ENCODE measurements at regions not wholly inside any gene's neighbourhood (a gene's known extent, or its start where the extent isn't known, plus 50 kb on each side); places are given as distances from the start of the nearest gene placed in this dataset.

DNA sequence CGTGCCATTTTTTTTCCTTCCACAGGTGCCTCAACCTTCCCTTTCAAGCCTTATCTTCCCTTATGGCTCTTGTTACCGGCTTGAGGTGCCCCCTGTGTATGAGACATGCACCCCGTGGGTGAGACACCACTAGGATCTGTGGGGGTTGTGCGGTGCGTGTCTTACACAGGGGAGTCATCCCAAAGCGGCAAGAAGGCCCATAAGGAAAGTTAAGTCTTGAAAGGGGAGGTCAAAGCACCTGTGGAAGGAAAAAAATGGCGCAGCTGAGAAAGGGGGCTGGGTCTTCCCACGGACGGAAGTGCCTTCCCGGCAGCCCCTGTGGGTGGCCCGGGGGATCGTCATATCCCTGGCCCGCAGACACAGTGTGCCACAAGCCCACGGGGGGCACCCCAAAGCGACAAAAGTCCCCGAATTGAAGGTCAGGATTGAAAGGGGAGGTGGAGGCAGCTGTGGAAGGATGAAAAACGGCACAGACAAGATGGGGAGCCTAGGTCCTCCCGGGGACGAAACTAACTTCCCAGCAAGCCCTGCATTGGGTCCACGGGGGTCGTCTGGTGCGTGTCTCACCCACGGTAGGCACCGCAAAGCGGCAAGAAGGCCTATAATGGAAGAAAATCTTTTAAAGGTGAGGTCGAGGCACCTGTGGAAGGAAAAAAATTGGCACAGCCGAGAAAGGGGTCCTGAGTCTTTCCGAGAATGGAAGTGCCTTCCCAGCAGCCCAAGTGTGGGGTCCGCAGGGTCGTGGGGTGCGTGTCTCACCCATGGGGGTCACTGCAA is 273.3 kb downstream of the ALG10 start:
- no peak overlapping the region for H3K4me3 ChIP-seq
- no peak for DNase-seq (ENCODE audit: low spot score in 2 of 2)
- H3K9me3 ChIP-seq: peaks cover 0 to 81% (median 0%) of the 10 kb centered on the region in 4 donors
- 81 to 85% methylated on average over 31 of the region's 31 CpGs for WGBS, 2 donors
- H3K27ac ChIP-seq: no peak overlapping the region
- TF ChIP-seq EP300 (IDR thresholded peaks at IDR 0.05) (no peak), POLR2A (IDR thresholded peaks at IDR 0.05) (no peak)
- TF ChIP-seq, protein P1, sequence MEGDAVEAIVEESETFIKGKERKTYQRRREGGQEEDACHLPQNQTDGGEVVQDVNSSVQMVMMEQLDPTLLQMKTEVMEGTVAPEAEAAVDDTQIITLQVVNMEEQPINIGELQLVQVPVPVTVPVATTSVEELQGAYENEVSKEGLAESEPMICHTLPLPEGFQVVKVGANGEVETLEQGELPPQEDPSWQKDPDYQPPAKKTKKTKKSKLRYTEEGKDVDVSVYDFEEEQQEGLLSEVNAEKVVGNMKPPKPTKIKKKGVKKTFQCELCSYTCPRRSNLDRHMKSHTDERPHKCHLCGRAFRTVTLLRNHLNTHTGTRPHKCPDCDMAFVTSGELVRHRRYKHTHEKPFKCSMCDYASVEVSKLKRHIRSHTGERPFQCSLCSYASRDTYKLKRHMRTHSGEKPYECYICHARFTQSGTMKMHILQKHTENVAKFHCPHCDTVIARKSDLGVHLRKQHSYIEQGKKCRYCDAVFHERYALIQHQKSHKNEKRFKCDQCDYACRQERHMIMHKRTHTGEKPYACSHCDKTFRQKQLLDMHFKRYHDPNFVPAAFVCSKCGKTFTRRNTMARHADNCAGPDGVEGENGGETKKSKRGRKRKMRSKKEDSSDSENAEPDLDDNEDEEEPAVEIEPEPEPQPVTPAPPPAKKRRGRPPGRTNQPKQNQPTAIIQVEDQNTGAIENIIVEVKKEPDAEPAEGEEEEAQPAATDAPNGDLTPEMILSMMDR (IDR thresholded peaks at IDR 0.05): no peak
- no peaks in the 10 kb centered on the region for H3K27me3 ChIP-seq
- no peaks in the 10 kb centered on the region for H3K4me1 ChIP-seq
- H3K36me3 ChIP-seq: no peaks in the 10 kb centered on the region

DNA sequence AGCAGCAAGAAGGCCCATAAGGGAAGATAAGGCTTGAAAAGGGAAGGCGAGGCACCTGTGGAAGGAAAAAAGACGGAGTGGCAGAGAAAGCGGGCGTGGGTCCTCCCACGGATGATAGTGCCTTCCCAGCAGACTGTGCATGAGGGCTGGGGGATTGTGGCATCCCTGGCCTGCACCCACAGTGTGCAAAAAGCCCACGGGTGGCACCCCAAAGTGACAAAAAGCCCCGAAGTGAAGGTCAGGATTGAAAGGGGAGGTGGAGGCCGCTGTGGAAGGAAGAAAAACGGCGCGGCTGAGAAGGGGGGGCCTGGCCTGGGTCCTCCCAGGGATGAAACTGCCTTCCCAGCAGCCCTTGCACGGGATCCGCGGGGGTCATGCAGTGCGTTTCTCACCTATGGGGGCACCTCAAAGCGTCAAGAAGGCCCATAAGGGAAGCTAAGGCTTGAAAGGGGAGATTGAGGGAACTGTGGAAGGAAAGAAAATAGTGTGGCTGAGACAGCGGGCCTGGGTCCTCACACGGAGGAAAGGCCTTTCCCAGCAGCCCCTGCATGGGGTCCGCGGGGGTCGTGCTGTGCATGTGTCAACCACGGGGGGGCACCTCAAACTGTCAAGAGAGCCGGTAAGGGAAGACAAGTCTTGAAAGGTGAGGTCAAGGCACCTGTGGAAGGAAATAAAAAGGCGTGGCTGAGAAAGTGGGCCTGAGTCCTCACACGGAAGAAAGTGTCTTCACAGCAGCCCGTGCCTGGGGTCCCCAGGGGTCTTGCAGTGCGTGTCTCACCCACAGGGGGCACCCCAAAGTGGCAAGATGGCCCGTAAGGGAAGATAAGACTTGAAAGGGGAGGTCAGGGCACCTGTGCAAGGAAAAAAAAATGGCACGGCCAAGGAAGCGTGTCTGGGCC is 274.1 kb downstream of the ALG10 start:
- H3K9me3 ChIP-seq: peaks cover 0 to 80% (median 0%) of the 10 kb centered on the region in 4 donors
- TF ChIP-seq, protein P1 (IDR thresholded peaks at IDR 0.05): no peak
- TF ChIP-seq EP300 (IDR thresholded peaks at IDR 0.05) (no peak), POLR2A (IDR thresholded peaks at IDR 0.05) (no peak)
- DNase-seq (ENCODE audit: low spot score in 2 of 2): no peak

DNA sequence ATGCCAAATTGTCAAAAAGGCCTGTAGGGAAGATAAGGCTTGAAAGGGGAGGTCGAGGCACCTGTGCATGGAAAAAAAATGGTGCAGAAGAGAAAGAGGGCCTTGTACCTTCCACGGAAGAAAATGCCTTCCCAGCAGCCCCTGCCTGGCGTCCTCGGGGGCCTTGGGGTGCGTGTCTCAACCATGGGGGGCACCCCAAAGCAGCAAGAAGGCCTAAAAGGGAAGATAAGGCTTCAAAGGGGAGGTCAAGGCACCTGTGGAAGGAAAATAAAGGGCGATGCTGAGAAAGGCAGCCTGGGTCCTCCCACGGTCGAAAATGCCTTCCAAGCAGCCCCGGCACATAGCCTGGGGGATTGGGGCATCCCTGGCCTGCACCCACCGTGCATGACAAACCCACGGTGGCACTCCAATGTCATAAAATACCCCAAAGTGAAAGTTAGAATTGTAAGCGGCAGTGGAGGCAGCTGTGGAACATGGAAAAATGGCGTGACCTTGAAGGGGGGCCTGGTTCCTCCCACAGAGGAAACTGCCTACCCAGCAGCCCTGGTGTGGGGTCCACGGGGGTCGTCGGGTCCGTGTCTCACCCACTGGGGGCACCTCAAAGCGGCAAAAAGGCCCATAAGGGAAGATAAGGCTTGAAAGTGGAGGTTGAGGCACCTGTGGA is 275.0 kb downstream of the ALG10 start:
- no peaks in the 10 kb centered on the region for H3K27me3 ChIP-seq
- 62 to 69% methylated on average over 18 of the region's 18 CpGs for WGBS, 2 donors
- peaks cover 0 to 80% (median 0%) of the 10 kb centered on the region in 4 donors for H3K9me3 ChIP-seq
- TF ChIP-seq POLR2A (IDR thresholded peaks at IDR 0.05): no peak
- no peak for TF ChIP-seq EP300 (IDR thresholded peaks at IDR 0.05)
- TF ChIP-seq, protein P1 (IDR thresholded peaks at IDR 0.05): no peak
- H3K4me3 ChIP-seq: no peak overlapping the region
- no peak overlapping the region for H3K27ac ChIP-seq
- no peak for DNase-seq (ENCODE audit: low spot score in 2 of 2)
- no peaks in the 10 kb centered on the region for H3K4me1 ChIP-seq
- no peaks in the 10 kb centered on the region for H3K36me3 ChIP-seq

More for the DNA sequence above, 274.1 kb downstream of the ALG10 start:
- Histone ChIP-seq H3K4me1 (no peaks in the 10 kb centered on the region), H3K27me3 (no peaks in the 10 kb centered on the region), H3K36me3 (no peaks in the 10 kb centered on the region), H3K4me3 (no peak overlapping the region), H3K27ac (no peak overlapping the region)
- 77 to 78% methylated on average over 30 of the region's 30 CpGs for WGBS, 2 donors

DNA sequence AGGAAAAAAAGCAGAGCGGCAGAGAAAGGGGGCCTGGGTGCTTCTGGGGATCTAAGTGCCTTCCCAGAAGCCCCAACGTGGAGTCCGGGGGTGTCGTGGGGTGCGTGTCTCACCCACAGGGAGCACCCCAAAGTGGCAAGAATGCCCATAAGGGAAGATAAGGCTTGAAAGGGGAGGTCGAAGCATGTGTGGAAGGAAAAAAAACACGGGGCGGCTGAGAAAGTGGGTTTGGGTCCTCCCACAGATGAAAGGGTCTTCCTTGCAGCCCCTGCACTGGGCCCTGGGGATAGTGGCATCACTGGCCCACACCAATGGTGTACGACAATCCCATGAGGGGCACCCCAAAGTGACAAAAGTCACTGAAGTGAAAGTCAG is 275.5 kb downstream of the ALG10 start:
- TF ChIP-seq, protein P1 (IDR thresholded peaks at IDR 0.05): no peak
- TF ChIP-seq POLR2A (IDR thresholded peaks at IDR 0.05) (no peak), EP300 (IDR thresholded peaks at IDR 0.05) (no peak)
- H3K9me3 ChIP-seq: peaks cover 0 to 80% (median 0%) of the 10 kb centered on the region in 4 donors
- no peaks in the 10 kb centered on the region for H3K27me3 ChIP-seq
- H3K36me3 ChIP-seq: no peaks in the 10 kb centered on the region
- no peak overlapping the region for H3K27ac ChIP-seq
- 81% methylated on average over 9 of the region's 9 CpGs for WGBS, 2 donors
- no peak for DNase-seq (ENCODE audit: low spot score in 2 of 2)
- H3K4me3 ChIP-seq: no peak overlapping the region
- no peaks in the 10 kb centered on the region for H3K4me1 ChIP-seq
